ENCODE measurements at regions not wholly inside any gene's neighbourhood (a gene's known extent, or its start where the extent isn't known, plus 50 kb on each side); places are given as distances from the start of the nearest gene placed in this dataset.
A peak's percentile ranks its signal among the peaks of the same experiment; 100 is the strongest.

DNA sequence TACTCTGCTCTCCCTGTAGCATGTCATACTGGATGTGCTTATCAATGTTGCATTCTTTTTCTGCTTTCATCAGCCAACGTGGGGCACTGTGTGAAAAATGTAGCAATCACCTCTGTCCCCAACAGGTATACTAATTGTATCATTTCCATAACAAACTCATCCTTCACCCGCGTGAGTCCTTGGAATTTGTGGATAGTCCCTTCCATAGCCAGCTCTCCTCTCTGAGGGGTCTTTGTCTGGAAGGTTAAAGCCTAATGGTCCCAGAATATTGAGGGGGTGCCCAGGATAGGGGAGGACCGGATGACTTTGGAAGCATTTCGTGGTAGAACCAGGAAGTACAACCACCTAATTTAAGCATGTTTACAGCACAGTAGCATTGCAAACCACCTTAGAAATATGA lies 124.6 kb downstream of the FOXB1 start:
- Mint-ChIP-seq H3K4me3 (ENCODE audit: unreplicated experiment) (no peak overlapping the region), H3K4me1 (ENCODE audit: low read depth, unreplicated experiment) (peaks cover 3% of the 10 kb centered on the region), H3K36me3 (ENCODE audit: low read depth, unreplicated experiment) (no peaks in the 10 kb centered on the region), H3K9me3 (ENCODE audit: unreplicated experiment) (no peaks in the 10 kb centered on the region), H3K27me3 (ENCODE audit: low read depth, unreplicated experiment) (peaks cover 13% of the 10 kb centered on the region), H3K27ac (ENCODE audit: unreplicated experiment) (no peak overlapping the region)
- Histone ChIP-seq H3K9me3 (ENCODE audit: insufficient read depth, low read depth, low read length) (no peaks in the 10 kb centered on the region), H3K4me1 (ENCODE audit: insufficient read depth, low read length) (peaks cover 10% of the 10 kb centered on the region), H3K4me3 (ENCODE audit: insufficient read depth, low read depth, low read length) (no peak overlapping the region), H3K27ac (ENCODE audit: low read depth, low read length) (no peak overlapping the region), H3K79me2 (ENCODE audit: insufficient read depth, low read length) (no peaks in the 10 kb centered on the region), H4K20me1 (ENCODE audit: insufficient read depth, low read length) (no peaks in the 10 kb centered on the region), H3K36me3 (ENCODE audit: insufficient read depth, low read length) (no peaks in the 10 kb centered on the region), H3K9ac (ENCODE audit: low read length) (no peak overlapping the region), H2AFZ (ENCODE audit: low read depth, low read length) (no peak overlapping the region), H3K4me2 (ENCODE audit: low read length) (no peak overlapping the region), H3K27me3 (ENCODE audit: insufficient read depth, low read length) (peaks cover 4% of the 10 kb centered on the region)
- TF ChIP-seq, protein P1, sequence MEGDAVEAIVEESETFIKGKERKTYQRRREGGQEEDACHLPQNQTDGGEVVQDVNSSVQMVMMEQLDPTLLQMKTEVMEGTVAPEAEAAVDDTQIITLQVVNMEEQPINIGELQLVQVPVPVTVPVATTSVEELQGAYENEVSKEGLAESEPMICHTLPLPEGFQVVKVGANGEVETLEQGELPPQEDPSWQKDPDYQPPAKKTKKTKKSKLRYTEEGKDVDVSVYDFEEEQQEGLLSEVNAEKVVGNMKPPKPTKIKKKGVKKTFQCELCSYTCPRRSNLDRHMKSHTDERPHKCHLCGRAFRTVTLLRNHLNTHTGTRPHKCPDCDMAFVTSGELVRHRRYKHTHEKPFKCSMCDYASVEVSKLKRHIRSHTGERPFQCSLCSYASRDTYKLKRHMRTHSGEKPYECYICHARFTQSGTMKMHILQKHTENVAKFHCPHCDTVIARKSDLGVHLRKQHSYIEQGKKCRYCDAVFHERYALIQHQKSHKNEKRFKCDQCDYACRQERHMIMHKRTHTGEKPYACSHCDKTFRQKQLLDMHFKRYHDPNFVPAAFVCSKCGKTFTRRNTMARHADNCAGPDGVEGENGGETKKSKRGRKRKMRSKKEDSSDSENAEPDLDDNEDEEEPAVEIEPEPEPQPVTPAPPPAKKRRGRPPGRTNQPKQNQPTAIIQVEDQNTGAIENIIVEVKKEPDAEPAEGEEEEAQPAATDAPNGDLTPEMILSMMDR (IDR thresholded peaks at IDR 0.05; ENCODE audit: insufficient read depth, low read depth, low read length) = no peak
- TF ChIP-seq EZH2 (IDR thresholded peaks at IDR 0.05; ENCODE audit: insufficient read depth, low read length) = no peak
- DNase-seq (ENCODE audit: low read depth) (no peak), FAIRE-seq (no peak)

DNA sequence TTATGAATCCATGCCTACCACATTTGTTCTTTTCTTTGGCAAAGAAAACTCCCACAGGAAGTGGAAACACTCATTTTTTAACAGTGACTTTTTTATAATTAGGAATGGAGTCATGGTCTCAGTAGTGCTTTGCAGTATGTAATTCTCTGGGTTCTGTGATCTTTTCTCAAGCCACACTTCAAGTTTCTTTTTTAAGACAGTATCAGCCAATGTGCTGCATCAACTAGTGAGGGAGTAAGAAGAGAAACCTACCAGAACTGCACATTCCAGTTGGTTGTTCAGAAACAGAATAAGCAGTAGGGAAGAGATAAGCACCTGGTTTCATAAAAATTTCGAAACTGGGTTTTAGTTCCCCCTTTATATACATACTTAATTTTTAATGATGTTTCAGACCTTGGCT lies 126.3 kb downstream of the FOXB1 start:
- no peak overlapping the region for H3K4me3 Mint-ChIP-seq (ENCODE audit: unreplicated experiment)
- no peaks in the 10 kb centered on the region for H3K9me3 ChIP-seq (ENCODE audit: insufficient read depth, low read depth, low read length)
- no peak for FAIRE-seq

DNA sequence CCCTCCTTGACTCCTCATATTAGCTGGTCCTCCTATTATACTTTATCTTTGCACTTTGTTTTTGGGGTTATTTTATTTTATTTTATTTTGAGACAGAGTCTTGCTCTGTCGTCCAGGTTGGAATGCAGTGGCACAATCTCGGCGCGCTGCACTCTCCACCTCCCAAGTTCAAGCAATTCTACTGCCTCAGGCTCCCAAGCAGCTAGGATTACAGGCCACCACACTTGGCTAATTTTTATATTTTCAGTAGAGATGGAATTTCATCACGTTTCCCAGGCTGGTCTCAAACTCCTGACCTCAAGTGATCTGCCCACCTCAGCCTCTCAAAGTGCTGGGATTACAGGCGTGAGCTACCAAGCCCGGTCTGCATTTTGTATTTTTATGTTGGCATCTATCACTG lies 126.7 kb downstream of the FOXB1 start:
- Mint-ChIP-seq H3K36me3 (ENCODE audit: low read depth, unreplicated experiment) (no peaks in the 10 kb centered on the region), H3K27me3 (ENCODE audit: low read depth, unreplicated experiment) (peaks cover 3% of the 10 kb centered on the region), H3K9me3 (ENCODE audit: unreplicated experiment) (no peaks in the 10 kb centered on the region), H3K27ac (ENCODE audit: unreplicated experiment) (no peak overlapping the region), H3K4me1 (ENCODE audit: low read depth, unreplicated experiment) (peaks cover 11% of the 10 kb centered on the region), H3K4me3 (ENCODE audit: unreplicated experiment) (no peak overlapping the region)
- DNase-seq (ENCODE audit: low read depth) = no peak
- Histone ChIP-seq H3K4me1 (ENCODE audit: insufficient read depth, low read length) (peaks cover 10% of the 10 kb centered on the region), H3K4me2 (ENCODE audit: low read length) (no peak overlapping the region), H3K79me2 (ENCODE audit: insufficient read depth, low read length) (no peaks in the 10 kb centered on the region), H3K4me3 (ENCODE audit: insufficient read depth, low read depth, low read length) (no peak overlapping the region), H3K27me3 (ENCODE audit: insufficient read depth, low read length) (peaks cover 4% of the 10 kb centered on the region), H4K20me1 (ENCODE audit: insufficient read depth, low read length) (no peaks in the 10 kb centered on the region), H2AFZ (ENCODE audit: low read depth, low read length) (no peak overlapping the region), H3K9me3 (ENCODE audit: insufficient read depth, low read depth, low read length) (no peaks in the 10 kb centered on the region), H3K9ac (ENCODE audit: low read length) (no peak overlapping the region), H3K27ac (ENCODE audit: low read depth, low read length) (no peak overlapping the region), H3K36me3 (ENCODE audit: insufficient read depth, low read length) (no peaks in the 10 kb centered on the region)
- FAIRE-seq = no peak
- TF ChIP-seq, protein P1 (IDR thresholded peaks at IDR 0.05; ENCODE audit: insufficient read depth, low read depth, low read length) = no peak
- TF ChIP-seq EZH2 (IDR thresholded peaks at IDR 0.05; ENCODE audit: insufficient read depth, low read length) = no peak

More for the DNA sequence above, 126.3 kb downstream of the FOXB1 start:
- H3K36me3 Mint-ChIP-seq (ENCODE audit: low read depth, unreplicated experiment) = no peaks in the 10 kb centered on the region
- Histone ChIP-seq H3K27me3 (ENCODE audit: insufficient read depth, low read length) (peaks cover 4% of the 10 kb centered on the region), H4K20me1 (ENCODE audit: insufficient read depth, low read length) (no peaks in the 10 kb centered on the region), H3K4me1 (ENCODE audit: insufficient read depth, low read length) (peaks cover 10% of the 10 kb centered on the region), H3K27ac (ENCODE audit: low read depth, low read length) (no peak overlapping the region), H2AFZ (ENCODE audit: low read depth, low read length) (peak overlapping the region; percentile 9), H3K79me2 (ENCODE audit: insufficient read depth, low read length) (no peaks in the 10 kb centered on the region), H3K4me3 (ENCODE audit: insufficient read depth, low read depth, low read length) (no peak overlapping the region), H3K9ac (ENCODE audit: low read length) (no peak overlapping the region), H3K36me3 (ENCODE audit: insufficient read depth, low read length) (no peaks in the 10 kb centered on the region), H3K4me2 (ENCODE audit: low read length) (no peak overlapping the region)
- H3K27me3 Mint-ChIP-seq (ENCODE audit: low read depth, unreplicated experiment) = peaks cover 6% of the 10 kb centered on the region
- TF ChIP-seq EZH2 (IDR thresholded peaks at IDR 0.05; ENCODE audit: insufficient read depth, low read length) = no peak
- TF ChIP-seq, protein P1 (IDR thresholded peaks at IDR 0.05; ENCODE audit: insufficient read depth, low read depth, low read length) = no peak
- H3K27ac Mint-ChIP-seq (ENCODE audit: unreplicated experiment) = no peak overlapping the region
- peaks cover 7% of the 10 kb centered on the region for H3K4me1 Mint-ChIP-seq (ENCODE audit: low read depth, unreplicated experiment)
- no peaks in the 10 kb centered on the region for H3K9me3 Mint-ChIP-seq (ENCODE audit: unreplicated experiment)
- DNase-seq (ENCODE audit: low read depth) = no peak
